ENCODE measurements at regions not wholly inside any gene's neighbourhood (a gene's known extent, or its start where the extent isn't known, plus 50 kb on each side); places are given as distances from the start of the nearest gene placed in this dataset.
"Not testable (repeated sequence)": the region's sequence is repeated elsewhere in the genome, so short reads cannot be mapped to it uniquely, and the experiment has no call there.

DNA sequence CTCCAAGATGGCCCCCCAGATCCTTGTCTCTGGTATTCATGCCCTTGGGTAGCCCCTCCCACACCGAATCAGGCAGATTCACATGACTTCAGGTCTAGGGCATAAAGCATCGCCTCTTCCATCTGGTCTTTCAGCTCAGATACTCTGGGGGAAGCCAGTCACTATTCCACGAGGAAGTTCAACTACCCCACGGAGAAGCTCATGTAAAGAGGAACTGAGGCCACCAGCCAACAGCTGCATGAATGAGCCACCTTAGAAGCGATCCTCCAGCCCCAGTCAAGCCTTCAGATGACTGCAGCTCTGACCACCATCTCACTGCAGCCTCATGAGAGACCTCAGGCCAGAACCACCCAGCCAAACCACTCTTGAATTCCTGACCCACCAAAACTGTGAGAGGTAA, 54.1 kb downstream of the SOCS3 start:
- no peak for DNase-seq

DNA sequence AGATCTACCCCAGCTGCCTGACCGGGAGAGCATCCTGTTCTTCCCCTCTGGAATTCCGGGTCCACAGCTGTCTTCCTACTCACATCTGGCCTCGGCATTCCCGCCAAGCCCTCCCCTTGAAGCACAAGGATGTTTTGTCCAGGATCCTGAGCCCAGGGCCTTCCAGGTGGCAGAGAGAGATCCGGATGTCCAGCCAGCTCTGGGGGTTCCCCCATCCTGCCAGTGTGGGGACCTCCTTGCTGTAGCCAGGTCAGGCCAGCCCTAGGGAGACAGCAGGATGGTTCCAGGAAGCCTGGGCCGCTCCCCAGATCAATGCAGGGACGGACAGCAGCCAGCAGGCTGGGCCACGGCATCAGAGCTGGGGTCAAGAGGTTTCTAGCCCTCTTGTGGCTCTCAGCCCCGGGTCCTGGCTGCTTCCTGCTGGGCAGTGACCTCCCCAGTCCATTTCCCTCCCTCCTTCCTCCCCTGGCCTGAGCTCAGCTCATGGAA, 55.3 kb downstream of the SOCS3 start:
- no peak for DNase-seq

DNA sequence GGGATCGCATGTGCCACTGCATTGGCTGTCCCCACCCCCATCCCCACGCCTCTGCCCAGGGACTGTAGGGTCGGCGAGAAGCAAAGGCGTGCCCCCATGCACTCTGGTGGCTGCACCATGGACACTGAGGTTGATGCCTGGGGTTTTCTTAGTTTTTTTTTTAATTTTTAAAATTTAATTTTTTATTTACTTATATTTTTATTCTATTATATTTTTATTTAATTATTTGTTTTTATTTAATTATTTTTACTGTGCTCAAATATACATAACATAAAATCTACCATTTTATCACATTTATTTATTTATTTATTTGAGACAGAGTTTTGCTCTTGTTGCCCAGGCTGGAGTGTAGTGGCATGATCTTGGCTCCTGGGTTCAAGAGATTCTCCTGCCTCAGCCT, 57.4 kb downstream of the SOCS3 start:
- no peak for DNase-seq

DNA sequence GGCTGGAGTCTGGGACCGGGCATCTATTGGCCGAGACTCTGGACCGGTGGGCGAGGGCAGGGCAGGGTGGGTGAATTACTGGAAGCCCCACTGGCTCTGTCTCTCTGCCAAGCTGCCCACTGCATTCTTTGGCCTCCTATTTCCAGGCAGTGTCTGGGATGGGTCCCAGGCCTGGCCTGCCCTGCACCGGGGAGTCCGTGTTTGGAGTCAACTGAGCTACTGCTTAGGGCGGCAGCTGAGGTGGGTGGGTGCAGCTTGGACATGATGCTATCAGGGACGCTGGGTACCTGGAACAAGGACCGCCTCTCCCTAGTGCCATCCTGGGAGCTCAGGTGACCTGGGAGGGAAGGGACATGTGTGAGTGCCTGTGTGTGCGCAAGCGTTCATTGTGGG, 58.1 kb downstream of the SOCS3 start:
- no peak for DNase-seq

DNA sequence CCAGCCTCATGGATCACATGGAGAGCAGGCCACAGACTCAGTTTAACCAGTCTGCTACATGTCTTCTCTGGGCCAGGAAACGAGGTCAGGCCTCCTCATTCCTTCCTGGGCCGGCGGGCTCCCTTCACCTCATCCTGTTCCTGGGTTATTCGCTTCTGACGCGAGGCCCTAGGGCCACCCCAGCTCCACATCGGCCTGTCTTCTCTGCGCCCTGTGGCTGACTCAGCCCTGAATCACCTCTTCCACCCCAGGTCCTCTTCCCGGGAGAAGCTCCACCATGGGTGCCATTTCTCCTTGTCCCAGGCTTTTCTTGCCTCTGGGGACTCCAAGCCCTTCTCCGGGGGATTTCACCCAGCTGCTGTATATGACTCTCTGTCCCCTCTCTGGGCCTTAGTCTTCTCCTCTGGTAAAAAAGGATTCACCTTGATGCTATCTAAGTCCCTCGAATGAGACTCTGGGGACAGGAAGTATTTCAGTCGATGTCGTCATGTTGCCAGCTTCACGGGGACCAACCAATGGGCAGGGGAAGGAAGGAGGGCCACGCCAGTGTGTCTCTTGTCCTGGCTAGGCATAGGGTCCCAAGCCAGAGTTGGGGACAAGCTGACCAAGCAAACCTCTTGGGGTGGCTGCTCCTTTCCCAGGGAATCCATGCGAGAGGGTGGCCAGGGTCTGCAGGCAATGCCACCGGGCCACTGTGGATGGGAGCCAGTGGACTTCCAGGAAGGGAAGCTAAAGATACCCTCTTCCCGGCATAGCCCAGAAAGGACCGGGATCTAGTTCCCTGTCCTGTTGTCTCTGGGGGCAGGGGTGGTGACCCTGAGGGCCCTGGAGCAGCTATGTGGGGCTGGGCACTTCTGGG, 58.7 kb downstream of the SOCS3 start:
- DNase-seq, result peak; percentile 87

DNA sequence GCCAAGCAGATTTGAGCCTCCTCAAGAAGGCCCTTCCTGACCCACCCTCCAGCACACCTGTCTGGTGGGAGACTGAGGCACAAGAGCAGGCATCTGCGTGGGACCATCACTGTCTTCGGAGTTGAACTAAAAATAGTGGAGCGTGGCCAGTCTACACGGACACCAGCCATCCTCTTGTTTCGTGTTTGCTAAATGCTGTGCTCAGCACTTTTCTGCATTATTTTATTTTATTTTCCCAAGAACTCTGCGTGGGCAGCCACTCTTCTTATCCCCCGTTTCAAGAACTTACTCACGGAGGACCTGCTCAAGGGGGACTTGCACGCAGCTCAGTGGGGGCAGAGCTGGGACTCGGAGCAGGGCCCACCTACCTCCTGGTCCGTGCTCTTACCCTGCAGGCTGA, 60.8 kb downstream of the SOCS3 start:
- no peak for DNase-seq

DNA sequence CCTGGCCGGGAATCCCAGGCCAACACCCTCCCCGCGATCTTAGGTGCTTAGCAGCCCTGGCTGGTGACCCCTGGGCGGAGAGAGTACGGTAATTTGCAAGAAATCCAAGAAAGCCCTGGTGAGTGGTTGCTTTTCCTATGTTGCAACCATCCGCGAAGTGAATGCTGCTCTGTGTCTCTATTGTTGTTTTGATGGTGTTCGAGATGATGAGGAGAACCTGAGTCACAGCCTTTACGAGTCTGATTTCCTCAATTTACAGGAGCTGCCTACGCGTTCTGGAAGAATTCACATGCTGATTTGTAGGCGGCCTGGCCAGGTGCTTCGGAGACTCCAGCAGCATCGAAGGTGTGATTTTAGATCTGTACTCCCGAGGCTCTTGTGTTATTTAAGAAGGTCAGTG, 63.3 kb downstream of the TMEM235 start:
- DNase-seq, result no peak

DNA sequence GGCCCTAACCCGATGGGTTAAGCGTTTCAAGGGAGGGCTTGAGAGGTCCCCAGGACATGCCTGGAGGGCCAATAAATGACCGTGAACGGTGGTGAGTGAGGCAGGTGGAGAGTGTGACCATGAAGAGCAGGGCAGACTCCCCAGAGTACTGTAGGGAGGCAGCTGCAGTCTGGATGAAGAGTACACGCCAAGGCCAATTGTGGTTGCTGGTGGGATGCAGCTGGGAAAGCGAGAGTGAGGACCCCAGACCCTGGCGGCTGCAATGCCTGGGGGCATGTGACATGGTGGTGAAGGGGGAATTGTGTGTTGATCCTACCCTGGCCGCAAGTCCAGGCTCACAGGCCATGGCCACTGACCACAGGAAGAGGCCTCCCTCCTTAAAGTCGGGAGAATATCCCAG, 62.9 kb downstream of the TMEM235 start:
- DNase-seq, result no peak

DNA sequence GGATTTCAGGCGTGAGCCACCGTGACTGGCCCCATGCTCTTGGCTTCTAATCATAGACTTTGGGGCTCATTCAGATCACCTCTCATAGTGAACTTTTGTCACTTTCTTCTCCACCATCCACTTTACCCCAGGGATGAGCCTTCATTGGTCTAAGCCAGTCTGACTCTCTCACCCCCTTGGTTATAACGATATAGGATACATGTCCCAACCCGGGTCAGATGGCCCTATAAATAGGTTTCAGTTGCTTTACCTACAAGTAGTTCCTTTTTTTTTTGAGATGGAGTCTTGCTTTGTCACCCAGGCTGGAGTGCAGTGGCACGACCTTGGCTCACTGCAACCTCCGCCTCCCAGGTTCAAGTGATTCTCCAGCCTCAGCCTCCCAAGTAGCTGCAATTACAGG, 61.7 kb downstream of the TMEM235 start:
- DNase-seq, result not testable (repeated sequence)

DNA sequence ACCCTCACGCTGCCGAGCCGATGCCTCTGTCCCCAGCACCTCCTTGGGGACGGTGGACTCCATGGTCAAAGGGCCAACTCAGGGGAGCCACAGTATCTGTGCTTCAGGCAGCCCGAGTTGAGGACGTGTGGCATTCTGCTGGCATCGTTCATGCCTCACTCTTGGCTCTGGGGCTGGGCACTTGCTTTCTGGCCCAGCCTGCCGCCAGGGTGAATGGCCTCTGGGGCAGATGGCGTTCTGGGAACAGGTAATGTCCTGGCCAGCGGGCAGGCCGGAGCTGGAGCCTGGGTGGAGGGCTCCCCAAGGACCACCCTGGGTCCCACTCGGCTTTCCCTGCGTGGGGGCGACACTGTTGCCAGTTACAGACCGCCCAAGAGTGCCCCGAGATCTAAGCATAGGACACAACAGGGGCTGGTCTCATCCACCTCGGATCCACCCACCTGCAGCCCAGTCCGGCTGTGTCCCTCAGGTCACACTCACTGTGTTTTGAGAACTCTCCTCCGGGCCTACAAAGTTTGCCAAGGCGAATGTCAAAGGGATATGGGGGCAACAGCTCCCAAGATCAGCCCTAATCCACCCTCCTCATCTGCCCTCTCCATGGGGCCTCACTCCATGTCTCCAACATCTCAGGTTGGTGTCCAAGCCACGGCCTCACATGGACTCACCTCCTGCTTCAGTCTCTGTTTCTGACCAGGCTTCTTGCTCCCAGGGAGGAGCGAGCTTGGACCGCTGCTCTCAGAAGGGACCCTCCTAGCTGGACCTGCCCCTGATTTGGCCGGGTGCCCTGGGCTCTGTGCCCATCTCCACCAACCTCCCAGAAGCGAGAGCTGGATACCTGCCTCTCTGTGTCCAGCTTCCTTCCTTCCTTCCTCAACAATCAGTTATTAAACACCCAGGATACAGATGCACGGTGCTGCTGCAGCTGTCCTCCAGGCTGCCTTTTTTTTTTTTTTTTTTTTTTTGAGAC, 60.8 kb downstream of the TMEM235 start:
- DNase-seq, result no peak

DNA sequence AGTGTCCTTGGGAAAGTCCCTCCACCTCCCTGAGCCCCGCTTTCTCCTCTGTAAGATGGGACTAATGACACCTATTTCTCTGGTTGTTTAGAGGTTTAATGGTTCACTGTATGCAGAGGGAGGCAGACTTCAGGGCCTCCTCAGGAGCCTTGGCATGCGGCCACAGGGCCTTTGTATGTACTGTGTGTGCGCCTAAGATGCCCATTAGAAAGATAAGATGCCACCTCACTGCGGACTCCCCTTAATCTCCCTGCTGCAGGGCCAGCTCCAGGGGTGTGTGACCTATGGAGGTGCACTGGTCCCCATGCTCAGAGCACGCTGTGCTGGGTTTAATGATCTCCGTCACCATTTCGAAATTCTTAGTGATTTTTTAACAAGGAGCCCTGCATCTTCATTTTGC, 59.3 kb downstream of the TMEM235 start:
- DNase-seq, result no peak

All from EL (cell line).